WTC11 (cell line): ENCODE measurements at regions not wholly inside any gene's neighbourhood (a gene's known extent, or its start where the extent isn't known, plus 50 kb on each side); places are given as distances from the start of the nearest gene placed in this dataset.
A peak's percentile ranks its signal among the peaks of the same experiment; 100 is the strongest.

ENCODE experiments used
- ATAC-seq: fragments of 200-7000 bp; cut with Tn5 transposase; 2 replicates; pipeline ENCODE4 v1.10.0; 2021; ENCODE audit warnings: mild to moderate bottlenecking, moderate library complexity
- CTCF ChIA-PET: fragments of 300-600 bp; sonication (Branson Sonifier 250); formaldehyde crosslinking; loops from one replicate; lab custom pipeline; 2021; ENCODE audit warnings: antibody characterized with exemption; lab: Charles Lee
- POLR2A ChIA-PET: fragments of 350-600 bp; sonication (Branson Sonifier 250); formaldehyde crosslinking; loops from one replicate; lab custom pipeline; 2021; ENCODE audit warnings: antibody characterized with exemption; lab: Charles Lee
- DNase-seq: peaks from one replicate; pipeline ENCODE4 v3.0.0; 2021; ENCODE audit warnings: low spot score
- H3K27ac Mint-ChIP-seq: 2 replicates; pipeline ENCODE4 v1.8.0; 2021; ENCODE audit warnings: mixed read lengths
- H3K27me3 Mint-ChIP-seq: 2 replicates; pipeline ENCODE4 v1.8.0; 2021; ENCODE audit warnings: low read depth, mild to moderate bottlenecking, moderate library complexity, mixed read lengths
- H3K36me3 Mint-ChIP-seq: 2 replicates; pipeline ENCODE4 v1.8.0; 2021; ENCODE audit warnings: mixed read lengths
- H3K4me1 Mint-ChIP-seq: 2 replicates; pipeline ENCODE4 v1.8.0; 2022; ENCODE audit warnings: mixed read lengths
- H3K4me3 Mint-ChIP-seq: 2 replicates; pipeline ENCODE4 v1.8.0; 2021; ENCODE audit warnings: mild to moderate bottlenecking, moderate library complexity, mixed read lengths
- H3K9me3 Mint-ChIP-seq: 2 replicates; pipeline ENCODE4 v1.8.0; 2021; ENCODE audit warnings: mixed read lengths
- ARID4B ChIP-seq: sonication (generic); formaldehyde crosslinking; IDR thresholded peaks from 2 replicates; pipeline ENCODE4 v1.8.0; 2023; ENCODE audit warnings: missing genetic modification reagents, mild to moderate bottlenecking, borderline replicate concordance
- ATF3 ChIP-seq: sonication (generic); formaldehyde crosslinking; conservative IDR thresholded peaks from 2 replicates; pipeline ENCODE4 v1.8.1; 2022; ENCODE audit warnings: mild to moderate bottlenecking, missing genetic modification reagents
- CBFB ChIP-seq: sonication (generic); formaldehyde crosslinking; IDR thresholded peaks from 2 replicates; pipeline ENCODE4 v1.8.1; 2022; ENCODE audit warnings: mild to moderate bottlenecking, low read depth, missing genetic modification reagents
- CREB1 ChIP-seq: sonication (generic); formaldehyde crosslinking; IDR thresholded peaks from 2 replicates; pipeline ENCODE4 v1.8.0; 2023; ENCODE audit warnings: mild to moderate bottlenecking, missing genetic modification reagents
- ELF4 ChIP-seq: sonication (generic); formaldehyde crosslinking; IDR thresholded peaks from 2 replicates; pipeline ENCODE4 v1.8.1; 2022; ENCODE audit warnings: low read depth, mild to moderate bottlenecking, moderate library complexity, missing genetic modification reagents
- EMX1 ChIP-seq: fragments of 250-450 bp; sonication (Bioruptor Pico); IDR thresholded peaks from 2 replicates; pipeline ENCODE4 v1.8.0; 2021; ENCODE audit warnings: mild to moderate bottlenecking
- FOXK1 ChIP-seq: sonication (generic); formaldehyde crosslinking; IDR thresholded peaks from 2 replicates; pipeline ENCODE4 v1.8.0; 2022; ENCODE audit warnings: mild to moderate bottlenecking, moderate library complexity, missing genetic modification reagents
- FOXP4 ChIP-seq: sonication (generic); formaldehyde crosslinking; IDR thresholded peaks from 2 replicates; pipeline ENCODE4 v1.8.0; 2022; ENCODE audit warnings: mild to moderate bottlenecking, missing genetic modification reagents
- GABPB1 ChIP-seq: sonication (generic); formaldehyde crosslinking; IDR thresholded peaks from 2 replicates; pipeline ENCODE4 v1.8.1; 2023; ENCODE audit warnings: mild to moderate bottlenecking, missing genetic modification reagents
- GTF2I ChIP-seq: fragments of 250-450 bp; sonication (Bioruptor Pico); conservative IDR thresholded peaks from 2 replicates; pipeline ENCODE4 v1.4.0; 2021; ENCODE audit warnings: mild to moderate bottlenecking
- KAT7 ChIP-seq: sonication (generic); formaldehyde crosslinking; IDR thresholded peaks from 2 replicates; pipeline ENCODE4 v1.8.1; 2023; ENCODE audit warnings: missing genetic modification reagents, mild to moderate bottlenecking, borderline replicate concordance
- MYBL2 ChIP-seq: sonication (generic); formaldehyde crosslinking; IDR thresholded peaks from 2 replicates; pipeline ENCODE4 v1.8.1; 2023; ENCODE audit warnings: mild to moderate bottlenecking, moderate library complexity, missing genetic modification reagents
- NR1H2 ChIP-seq: sonication (generic); formaldehyde crosslinking; IDR thresholded peaks from 2 replicates; pipeline ENCODE4 v1.9.0; 2021; ENCODE audit warnings: mild to moderate bottlenecking, moderate library complexity, missing genetic modification reagents
- NR2C2 ChIP-seq: sonication (generic); formaldehyde crosslinking; IDR thresholded peaks from 2 replicates; pipeline ENCODE4 v1.8.0; 2022; ENCODE audit warnings: mild to moderate bottlenecking, missing genetic modification reagents
- RELA ChIP-seq: sonication (generic); formaldehyde crosslinking; IDR thresholded peaks from 2 replicates; pipeline ENCODE4 v1.8.1; 2022; ENCODE audit warnings: missing genetic modification reagents, mild to moderate bottlenecking, borderline replicate concordance
- SMAD3 ChIP-seq: sonication (generic); formaldehyde crosslinking; IDR thresholded peaks from 2 replicates; pipeline ENCODE4 v1.8.0; 2022; ENCODE audit warnings: missing genetic modification reagents, mild to moderate bottlenecking, borderline replicate concordance
- SMAD4 ChIP-seq: sonication (generic); formaldehyde crosslinking; IDR thresholded peaks from 2 replicates; pipeline ENCODE4 v1.8.0; 2022; ENCODE audit warnings: mild to moderate bottlenecking, missing genetic modification reagents
- USF2 ChIP-seq: sonication (generic); formaldehyde crosslinking; IDR thresholded peaks from 2 replicates; pipeline ENCODE4 v1.8.1; 2023; ENCODE audit warnings: mild to moderate bottlenecking, missing genetic modification reagents, moderate library complexity
- ZNF121 ChIP-seq: sonication (generic); formaldehyde crosslinking; IDR thresholded peaks from 2 replicates; pipeline ENCODE4 v1.8.0; 2023; ENCODE audit warnings: missing genetic modification reagents
- ZNF232 ChIP-seq: sonication (generic); formaldehyde crosslinking; IDR thresholded peaks from 2 replicates; pipeline ENCODE4 v1.8.0; 2022; ENCODE audit warnings: mild to moderate bottlenecking, missing genetic modification reagents
- ZNF263 ChIP-seq: sonication (generic); formaldehyde crosslinking; IDR thresholded peaks from 2 replicates; pipeline ENCODE4 v1.8.1; 2022; ENCODE audit warnings: low read depth, mild to moderate bottlenecking, moderate library complexity, missing genetic modification reagents
- ZNF281 ChIP-seq: sonication (generic); formaldehyde crosslinking; IDR thresholded peaks from 2 replicates; pipeline ENCODE4 v1.8.0; 2023; ENCODE audit warnings: mild to moderate bottlenecking, missing genetic modification reagents
- ZNF416 ChIP-seq: fragments of 250-450 bp; sonication (Bioruptor Pico); IDR thresholded peaks from 2 replicates; pipeline ENCODE4 v1.9.0; 2021; ENCODE audit warnings: mild to moderate bottlenecking, inconsistent platforms
- ZNF425 ChIP-seq: fragments of 250-450 bp; sonication (Bioruptor Pico); conservative IDR thresholded peaks from 2 replicates; pipeline ENCODE4 v1.9.0; 2021; ENCODE audit warnings: mild to moderate bottlenecking

- TF ChIP-seq ARID4B (CRISPR knock-in tag): no peak
- TF ChIP-seq, all 79 proteins: peak for 0
Measured at GRCh38 chr18:25621144-25621543, 269.2 kb upstream of the ZNF521 start (continued).

GRCh38 chr18:25614168-25614567 lies 262.2 kb upstream of the ZNF521 start:
- POLR2A ChIA-PET: no interaction called here
- ATAC-seq: peak; percentile 78
- Mint-ChIP-seq H3K27me3 (no peaks in the 10 kb centered on the region), H3K9me3 (0 out of 2 replicates have a peak, but pooled peaks cover under 1% of the 10 kb centered on the region), H3K4me1 (peaks cover 22% of the 10 kb centered on the region), H3K4me3 (no peak overlapping the region), H3K27ac (no peak overlapping the region), H3K36me3 (no peaks in the 10 kb centered on the region)
- no peak for TF ChIP-seq GABPB1 (CRISPR knock-in tag)
- TF ChIP-seq ZNF263: no peak
- TF ChIP-seq ATF3: no peak
- TF ChIP-seq GTF2I (CRISPR knock-in tag): no peak
- no peak for TF ChIP-seq KAT7 (CRISPR knock-in tag)
- TF ChIP-seq SMAD3 (CRISPR knock-in tag): no peak
- TF ChIP-seq USF2 (CRISPR knock-in tag): no peak
- TF ChIP-seq MYBL2 (CRISPR knock-in tag): no peak
- TF ChIP-seq ZNF416: no peak
- TF ChIP-seq CBFB (CRISPR knock-in tag): no peak
- no peak for TF ChIP-seq CREB1 (CRISPR knock-in tag)
- no peak for TF ChIP-seq ZNF232 (CRISPR knock-in tag)
- DNase-seq: no peak
- CTCF ChIA-PET: no interaction called here

- Mint-ChIP-seq H3K9me3 (peaks cover 8% of the 10 kb centered on the region), H3K36me3 (no peaks in the 10 kb centered on the region), H3K4me1 (peaks cover 22% of the 10 kb centered on the region), H3K4me3 (no peak overlapping the region), H3K27ac (no peak overlapping the region), H3K27me3 (no peaks in the 10 kb centered on the region)
- POLR2A ChIA-PET: no interaction called here
- DNase-seq: no peak
- CTCF ChIA-PET: interaction anchor here (0.6 kb wide), 1 partner anchor 260 kb away, joined by 4 read pairs; the partner anchor contains the start of gene ZNF521
- no peak for ATAC-seq
- TF ChIP-seq EMX1 (CRISPR knock-in tag): no peak
- no peak for TF ChIP-seq FOXK1 (CRISPR knock-in tag)
- TF ChIP-seq NR2C2 (CRISPR knock-in tag): no peak
- TF ChIP-seq RELA: no peak
- TF ChIP-seq ZNF425: no peak
- TF ChIP-seq CREB1 (CRISPR knock-in tag): no peak
- TF ChIP-seq FOXP4 (CRISPR knock-in tag): no peak
- no peak for TF ChIP-seq ZNF121 (CRISPR knock-in tag)
- TF ChIP-seq SMAD4 (CRISPR knock-in tag): no peak
- TF ChIP-seq ELF4 (CRISPR knock-in tag): no peak
- no peak for TF ChIP-seq NR1H2 (CRISPR knock-in tag)
- no peak for TF ChIP-seq ZNF281
Measured at GRCh38 chr18:25612466-25612865, 260.5 kb upstream of the ZNF521 start.
